CD4-positive, alpha-beta T cell treated with Interleukin-15 for 4 hours (primary cell): ENCODE measurements at regions not wholly inside any gene's neighbourhood (a gene's known extent, or its start where the extent isn't known, plus 50 kb on each side); places are given as distances from the start of the nearest gene placed in this dataset.
A peak's percentile ranks its signal among the peaks of the same experiment; 100 is the strongest.
"Not testable (repeated sequence)": the region's sequence is repeated elsewhere in the genome, so short reads cannot be mapped to it uniquely, and the experiment has no call there.

ENCODE experiments used
- DNase-seq: peaks from one replicate; pipeline ENCODE4 v3.0.0-alpha.2; 2020; ENCODE audit warnings: low spot score

GRCh38 chr6:71007298-71007697, 50.4 kb upstream of the B3GAT2 start:
- DNase-seq = not testable (repeated sequence)

GRCh38 chr6:71011871-71012371, 55.1 kb upstream of the B3GAT2 start:
- no peak for DNase-seq

- DNase-seq = peak; percentile 32
These were observed 56.1 kb upstream of the B3GAT2 start for GRCh38 chr6:71012866-71013469.

GRCh38 chr6:71015392-71015791, 58.5 kb upstream of the B3GAT2 start:
- DNase-seq = no peak

- DNase-seq = no peak
These were observed 71.5 kb upstream of the B3GAT2 start for GRCh38 chr6:71028236-71028876.

GRCh38 chr6:71028877-71029252, 72.0 kb upstream of the B3GAT2 start:
- DNase-seq = no peak

GRCh38 chr6:71029555-71029954, 72.7 kb upstream of the B3GAT2 start:
- no peak for DNase-seq

GRCh38 chr6:71031912-71032311, 75.1 kb upstream of the B3GAT2 start:
- no peak for DNase-seq

GRCh38 chr6:71033171-71033570, 76.3 kb upstream of the B3GAT2 start:
- no peak for DNase-seq

GRCh38 chr6:71033890-71034289, 77.0 kb upstream of the B3GAT2 start:
- no peak for DNase-seq

GRCh38 chr6:71034563-71035345, 77.9 kb upstream of the B3GAT2 start:
- DNase-seq = no peak

GRCh38 chr6:71035871-71036270, 79.0 kb upstream of the B3GAT2 start:
- DNase-seq = no peak

- DNase-seq = no peak
These were observed 82.0 kb upstream of the B3GAT2 start for GRCh38 chr6:71038711-71039344.

- no peak for DNase-seq
These were observed 83.2 kb upstream of the B3GAT2 start for GRCh38 chr6:71040043-71040442.

GRCh38 chr6:71040841-71041240, 84.0 kb upstream of the B3GAT2 start:
- DNase-seq = no peak

GRCh38 chr6:71043902-71044301, 87.0 kb upstream of the B3GAT2 start:
- no peak for DNase-seq

GRCh38 chr6:71044753-71045152, 87.9 kb upstream of the B3GAT2 start:
- DNase-seq = no peak

GRCh38 chr6:71045296-71045695, 88.4 kb upstream of the B3GAT2 start:
- no peak for DNase-seq

GRCh38 chr6:71047417-71047816, 90.6 kb upstream of the B3GAT2 start:
- DNase-seq = no peak

GRCh38 chr6:71048320-71049164, 91.7 kb upstream of the B3GAT2 start:
- no peak for DNase-seq

- DNase-seq = no peak
These were observed 92.4 kb upstream of the B3GAT2 start for GRCh38 chr6:71049198-71049770.
